ENCODE measurements at regions not wholly inside any gene's neighbourhood (a gene's known extent, or its start where the extent isn't known, plus 50 kb on each side); places are given as distances from the start of the nearest gene placed in this dataset.

DNA sequence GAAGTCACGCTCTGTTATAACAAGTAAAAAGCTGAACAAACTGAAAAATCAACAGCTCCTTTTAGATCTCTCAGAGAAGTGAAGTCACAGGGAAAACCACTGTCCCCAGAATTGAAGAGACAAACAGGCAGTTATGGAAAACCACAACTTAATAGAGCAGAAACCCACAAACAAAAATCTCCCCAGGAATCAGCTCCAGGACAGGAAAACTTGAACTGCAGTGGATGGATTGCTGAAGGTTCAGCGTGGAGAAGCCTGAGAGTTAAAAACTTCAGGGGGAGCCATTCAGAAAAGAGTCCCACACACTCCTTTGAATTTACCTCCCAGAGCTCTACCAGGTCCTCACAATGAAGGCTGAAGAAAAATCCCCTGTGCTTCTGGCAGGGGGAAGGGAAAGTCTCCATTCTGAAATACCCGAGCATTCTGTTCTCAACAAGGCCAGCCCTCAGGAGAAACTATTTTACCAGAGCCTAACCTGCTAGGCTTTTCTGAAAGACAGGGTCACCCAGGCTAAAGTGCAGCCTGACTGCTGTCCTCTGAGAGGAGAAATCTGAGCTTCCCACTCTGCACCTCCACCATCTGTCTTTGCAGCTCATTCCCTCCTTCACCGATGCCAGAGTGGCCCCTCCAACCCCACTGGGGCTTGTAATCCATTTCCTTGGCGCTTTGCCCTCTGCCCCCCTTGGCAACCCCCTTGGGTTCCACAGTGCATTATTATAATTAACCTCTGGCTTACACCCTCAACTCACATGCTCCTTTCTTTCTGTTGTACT, 65.0 kb upstream of the CCNY start:
- TF ChIP-seq, protein P1, sequence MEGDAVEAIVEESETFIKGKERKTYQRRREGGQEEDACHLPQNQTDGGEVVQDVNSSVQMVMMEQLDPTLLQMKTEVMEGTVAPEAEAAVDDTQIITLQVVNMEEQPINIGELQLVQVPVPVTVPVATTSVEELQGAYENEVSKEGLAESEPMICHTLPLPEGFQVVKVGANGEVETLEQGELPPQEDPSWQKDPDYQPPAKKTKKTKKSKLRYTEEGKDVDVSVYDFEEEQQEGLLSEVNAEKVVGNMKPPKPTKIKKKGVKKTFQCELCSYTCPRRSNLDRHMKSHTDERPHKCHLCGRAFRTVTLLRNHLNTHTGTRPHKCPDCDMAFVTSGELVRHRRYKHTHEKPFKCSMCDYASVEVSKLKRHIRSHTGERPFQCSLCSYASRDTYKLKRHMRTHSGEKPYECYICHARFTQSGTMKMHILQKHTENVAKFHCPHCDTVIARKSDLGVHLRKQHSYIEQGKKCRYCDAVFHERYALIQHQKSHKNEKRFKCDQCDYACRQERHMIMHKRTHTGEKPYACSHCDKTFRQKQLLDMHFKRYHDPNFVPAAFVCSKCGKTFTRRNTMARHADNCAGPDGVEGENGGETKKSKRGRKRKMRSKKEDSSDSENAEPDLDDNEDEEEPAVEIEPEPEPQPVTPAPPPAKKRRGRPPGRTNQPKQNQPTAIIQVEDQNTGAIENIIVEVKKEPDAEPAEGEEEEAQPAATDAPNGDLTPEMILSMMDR (IDR thresholded peaks at IDR 0.05; ENCODE audit: poor library complexity), result no peak
- no peak for TF ChIP-seq EZH2 (IDR thresholded peaks at IDR 0.05; ENCODE audit: borderline replicate concordance)
- TF ChIP-seq EZH2phosphoT487 (IDR thresholded peaks at IDR 0.05; ENCODE audit: low read depth, severe bottlenecking, unreplicated experiment), result no peak
